Umbilical cord (tissue), 1 donor: ENCODE measurements at regions not wholly inside any gene's neighbourhood (a gene's known extent, or its start where the extent isn't known, plus 50 kb on each side); places are given as distances from the start of the nearest gene placed in this dataset.
A peak's percentile ranks its signal among the peaks of the same experiment; 100 is the strongest.
"Not testable (repeated sequence)": the region's sequence is repeated elsewhere in the genome, so short reads cannot be mapped to it uniquely, and the experiment has no call there.

Experiments used
- DNase-seq: peaks from one replicate; pipeline ENCODE4 v3.0.0-alpha.2; 2015; ENCODE audit warnings: low spot score

- no peak for DNase-seq
Observed at GRCh38 chr4:140249351-140249750, 95.4 kb upstream of the MAML3 start.

- DNase-seq, result no peak
Observed at GRCh38 chr4:140247237-140247636, 93.3 kb upstream of the MAML3 start.

- DNase-seq, result no peak
Observed at GRCh38 chr4:140246216-140246615, 92.2 kb upstream of the MAML3 start.

GRCh38 chr4:140244328-140244727, 90.3 kb upstream of the MAML3 start:
- no peak for DNase-seq

- peak; percentile 58 for DNase-seq
Observed at GRCh38 chr4:140243278-140243753, 89.3 kb upstream of the MAML3 start.

GRCh38 chr4:140242357-140243277, 88.6 kb upstream of the MAML3 start:
- peak; percentile 67 for DNase-seq

- no peak for DNase-seq
Observed at GRCh38 chr4:140240237-140240636, 86.3 kb upstream of the MAML3 start.

- DNase-seq, result no peak
Observed at GRCh38 chr4:140239311-140239710, 85.3 kb upstream of the MAML3 start.

GRCh38 chr4:140238351-140239056, 84.5 kb upstream of the MAML3 start:
- peak; percentile 84 for DNase-seq

GRCh38 chr4:140237616-140238350, 83.8 kb upstream of the MAML3 start:
- DNase-seq, result peak; percentile 94

- peak; percentile 67 for DNase-seq
Observed at GRCh38 chr4:140236654-140237169, 82.7 kb upstream of the MAML3 start.

GRCh38 chr4:140234697-140235060, 80.7 kb upstream of the MAML3 start:
- DNase-seq, result no peak

- peak; percentile 77 for DNase-seq
Observed at GRCh38 chr4:140233791-140234696, 80.1 kb upstream of the MAML3 start.

GRCh38 chr4:140229881-140230280, 75.9 kb upstream of the MAML3 start:
- no peak for DNase-seq

- DNase-seq, result no peak
Observed at GRCh38 chr4:140227286-140227685, 73.3 kb upstream of the MAML3 start.

- DNase-seq, result no peak
Observed at GRCh38 chr4:140223056-140223810, 69.2 kb upstream of the MAML3 start.

GRCh38 chr4:140222171-140222570, 68.2 kb upstream of the MAML3 start:
- DNase-seq, result no peak

- DNase-seq, result no peak
Observed at GRCh38 chr4:140220058-140220457, 66.1 kb upstream of the MAML3 start.

- DNase-seq, result no peak
Observed at GRCh38 chr4:140219567-140219966, 65.6 kb upstream of the MAML3 start.

- DNase-seq, result not testable (repeated sequence)
Observed at GRCh38 chr4:140219070-140219469, 65.1 kb upstream of the MAML3 start.
